SK-N-SH (cell line): ENCODE measurements at regions not wholly inside any gene's neighbourhood (a gene's known extent, or its start where the extent isn't known, plus 50 kb on each side); places are given as distances from the start of the nearest gene placed in this dataset.

Experiments
- ELF1 ChIP-seq: IDR thresholded peaks from 2 replicates; pipeline ENCODE4 v1.4.0; 2012
- EP300 ChIP-seq, 2 experiments: IDR thresholded peaks; 2 replicates each; pipeline versions ENCODE4 v1.4.0 to v1.6.1; 2012; ENCODE audit warnings: borderline replicate concordance in 1 of 2, low read depth in 1 of 2, low read length in 1 of 2
- FOXM1 ChIP-seq: IDR thresholded peaks from 2 replicates; pipeline ENCODE4 v1.4.0; 2012; ENCODE audit warnings: low read depth, mild to moderate bottlenecking
- GABPA ChIP-seq: IDR thresholded peaks from 2 replicates; pipeline ENCODE4 v1.4.0; 2012; ENCODE audit warnings: low read depth, mild to moderate bottlenecking
- TF ChIP-seq, protein P1 (sequence below): fragments of 200-600 bp; sonication (generic); IDR thresholded peaks from 2 replicates; pipeline ENCODE4 v1.6.1; 2017; ENCODE audit warnings: antibody characterized with exemption, mild to moderate bottlenecking, moderate library complexity
- TF ChIP-seq, protein P2 (sequence below): IDR thresholded peaks from 2 replicates; pipeline ENCODE4 v1.6.1; 2012; ENCODE audit warnings: mild to moderate bottlenecking, low read depth, low read length, moderate library complexity

DNA sequence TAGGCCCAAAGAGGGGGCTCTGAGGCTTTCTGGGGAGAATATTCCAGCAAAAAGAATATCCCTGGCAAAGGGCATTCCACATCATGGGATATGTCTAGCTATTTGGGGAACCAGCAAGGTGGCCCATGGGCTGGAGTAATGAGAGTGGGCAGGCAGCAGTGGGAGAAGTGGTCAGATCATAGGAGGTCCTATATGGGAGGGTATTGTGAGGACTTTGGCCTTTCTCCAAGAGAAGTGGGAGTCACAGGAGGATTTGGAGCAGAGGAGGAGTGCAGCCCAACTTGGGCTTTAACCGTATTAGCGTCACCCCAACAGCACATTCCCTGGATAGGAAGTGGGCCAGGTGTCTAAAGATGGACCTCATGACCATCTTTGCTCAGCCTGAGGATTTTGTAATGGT lies 151.4 kb downstream of the ENGASE start:
- TF ChIP-seq, protein P1, sequence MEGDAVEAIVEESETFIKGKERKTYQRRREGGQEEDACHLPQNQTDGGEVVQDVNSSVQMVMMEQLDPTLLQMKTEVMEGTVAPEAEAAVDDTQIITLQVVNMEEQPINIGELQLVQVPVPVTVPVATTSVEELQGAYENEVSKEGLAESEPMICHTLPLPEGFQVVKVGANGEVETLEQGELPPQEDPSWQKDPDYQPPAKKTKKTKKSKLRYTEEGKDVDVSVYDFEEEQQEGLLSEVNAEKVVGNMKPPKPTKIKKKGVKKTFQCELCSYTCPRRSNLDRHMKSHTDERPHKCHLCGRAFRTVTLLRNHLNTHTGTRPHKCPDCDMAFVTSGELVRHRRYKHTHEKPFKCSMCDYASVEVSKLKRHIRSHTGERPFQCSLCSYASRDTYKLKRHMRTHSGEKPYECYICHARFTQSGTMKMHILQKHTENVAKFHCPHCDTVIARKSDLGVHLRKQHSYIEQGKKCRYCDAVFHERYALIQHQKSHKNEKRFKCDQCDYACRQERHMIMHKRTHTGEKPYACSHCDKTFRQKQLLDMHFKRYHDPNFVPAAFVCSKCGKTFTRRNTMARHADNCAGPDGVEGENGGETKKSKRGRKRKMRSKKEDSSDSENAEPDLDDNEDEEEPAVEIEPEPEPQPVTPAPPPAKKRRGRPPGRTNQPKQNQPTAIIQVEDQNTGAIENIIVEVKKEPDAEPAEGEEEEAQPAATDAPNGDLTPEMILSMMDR: no peak
- TF ChIP-seq FOXM1: no peak
- TF ChIP-seq EP300 (IDR thresholded peaks at IDR 0.05; ENCODE audit: borderline replicate concordance in 1 of 2, low read depth in 1 of 2, low read length in 1 of 2): no peak
- no peak for TF ChIP-seq ELF1
- TF ChIP-seq GABPA: no peak
- TF ChIP-seq, protein P2, sequence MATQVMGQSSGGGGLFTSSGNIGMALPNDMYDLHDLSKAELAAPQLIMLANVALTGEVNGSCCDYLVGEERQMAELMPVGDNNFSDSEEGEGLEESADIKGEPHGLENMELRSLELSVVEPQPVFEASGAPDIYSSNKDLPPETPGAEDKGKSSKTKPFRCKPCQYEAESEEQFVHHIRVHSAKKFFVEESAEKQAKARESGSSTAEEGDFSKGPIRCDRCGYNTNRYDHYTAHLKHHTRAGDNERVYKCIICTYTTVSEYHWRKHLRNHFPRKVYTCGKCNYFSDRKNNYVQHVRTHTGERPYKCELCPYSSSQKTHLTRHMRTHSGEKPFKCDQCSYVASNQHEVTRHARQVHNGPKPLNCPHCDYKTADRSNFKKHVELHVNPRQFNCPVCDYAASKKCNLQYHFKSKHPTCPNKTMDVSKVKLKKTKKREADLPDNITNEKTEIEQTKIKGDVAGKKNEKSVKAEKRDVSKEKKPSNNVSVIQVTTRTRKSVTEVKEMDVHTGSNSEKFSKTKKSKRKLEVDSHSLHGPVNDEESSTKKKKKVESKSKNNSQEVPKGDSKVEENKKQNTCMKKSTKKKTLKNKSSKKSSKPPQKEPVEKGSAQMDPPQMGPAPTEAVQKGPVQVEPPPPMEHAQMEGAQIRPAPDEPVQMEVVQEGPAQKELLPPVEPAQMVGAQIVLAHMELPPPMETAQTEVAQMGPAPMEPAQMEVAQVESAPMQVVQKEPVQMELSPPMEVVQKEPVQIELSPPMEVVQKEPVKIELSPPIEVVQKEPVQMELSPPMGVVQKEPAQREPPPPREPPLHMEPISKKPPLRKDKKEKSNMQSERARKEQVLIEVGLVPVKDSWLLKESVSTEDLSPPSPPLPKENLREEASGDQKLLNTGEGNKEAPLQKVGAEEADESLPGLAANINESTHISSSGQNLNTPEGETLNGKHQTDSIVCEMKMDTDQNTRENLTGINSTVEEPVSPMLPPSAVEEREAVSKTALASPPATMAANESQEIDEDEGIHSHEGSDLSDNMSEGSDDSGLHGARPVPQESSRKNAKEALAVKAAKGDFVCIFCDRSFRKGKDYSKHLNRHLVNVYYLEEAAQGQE: no peak
